Fibroblast of villous mesenchyme (primary cell): ENCODE measurements at regions not wholly inside any gene's neighbourhood (a gene's known extent, or its start where the extent isn't known, plus 50 kb on each side); places are given as distances from the start of the nearest gene placed in this dataset.

ENCODE experiments used
- DNase-seq: peaks from one replicate; pipeline ENCODE4 v3.0.0-alpha.2; 2010; ENCODE audit warnings: low read depth
- H3K4me3 ChIP-seq: 2 replicates; pipeline ENCODE4 v1.5.1; 2011; ENCODE audit warnings: low read depth, mild to moderate bottlenecking, low read length
- CTCF ChIP-seq: IDR thresholded peaks from 2 replicates; pipeline ENCODE4 v1.5.1; 2012; ENCODE audit warnings: low read depth, mild to moderate bottlenecking, low read length; ENCODE audit not compliant: insufficient read depth

GRCh38 chr10:111801841-111802240, 381.7 kb downstream of the GPAM start:
- no peak for TF ChIP-seq CTCF
- no peak overlapping the region for H3K4me3 ChIP-seq
- DNase-seq: no peak

- no peak for DNase-seq
- no peak overlapping the region for H3K4me3 ChIP-seq
- TF ChIP-seq CTCF: no peak
Observed at GRCh38 chr10:111804781-111805180, 378.8 kb downstream of the GPAM start.

- no peak overlapping the region for H3K4me3 ChIP-seq
- no peak for TF ChIP-seq CTCF
- DNase-seq: no peak
Observed at GRCh38 chr10:111811517-111811916, 372.0 kb downstream of the GPAM start.

- TF ChIP-seq CTCF: no peak
- no peak overlapping the region for H3K4me3 ChIP-seq
- no peak for DNase-seq
Observed at GRCh38 chr10:111820471-111820870, 363.1 kb downstream of the GPAM start.

- DNase-seq: no peak
- no peak overlapping the region for H3K4me3 ChIP-seq
- no peak for TF ChIP-seq CTCF
Observed at GRCh38 chr10:111821871-111822270, 361.7 kb downstream of the GPAM start.

- no peak for TF ChIP-seq CTCF
- H3K4me3 ChIP-seq: no peak overlapping the region
- no peak for DNase-seq
Observed at GRCh38 chr10:111822661-111823060, 360.9 kb downstream of the GPAM start.

- TF ChIP-seq CTCF: no peak
- no peak for DNase-seq
Observed at GRCh38 chr10:111824128-111824527, 359.4 kb downstream of the GPAM start.

More at GRCh38 chr10:111824128-111824527, 359.4 kb downstream of the GPAM start:
- H3K4me3 ChIP-seq: no peak overlapping the region
